ENCODE measurements at regions not wholly inside any gene's neighbourhood (a gene's known extent, or its start where the extent isn't known, plus 50 kb on each side); places are given as distances from the start of the nearest gene placed in this dataset.

DNA sequence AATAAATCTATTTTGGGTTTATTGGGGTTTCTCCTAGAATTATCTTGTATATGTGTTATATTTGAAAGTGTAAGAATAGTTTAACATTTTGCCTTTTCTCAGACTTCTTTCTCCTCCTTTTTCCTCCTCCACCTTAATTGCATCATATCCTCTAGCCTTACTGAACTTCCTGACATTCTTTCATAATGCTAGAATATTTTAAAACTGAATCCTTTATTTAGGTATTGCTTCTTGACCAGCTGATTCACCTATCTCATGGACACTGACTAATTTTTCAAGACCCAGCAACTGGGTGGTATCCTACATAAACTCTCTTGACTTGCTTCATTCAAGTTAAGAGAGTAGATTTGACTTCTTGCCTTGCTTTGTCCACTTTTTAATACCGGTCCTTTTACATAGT, 1508.9 kb downstream of the STIM2 start (continued):
- TF ChIP-seq CREB1 (IDR thresholded peaks at IDR 0.05; ENCODE audit: low read depth), result no peak

DNA sequence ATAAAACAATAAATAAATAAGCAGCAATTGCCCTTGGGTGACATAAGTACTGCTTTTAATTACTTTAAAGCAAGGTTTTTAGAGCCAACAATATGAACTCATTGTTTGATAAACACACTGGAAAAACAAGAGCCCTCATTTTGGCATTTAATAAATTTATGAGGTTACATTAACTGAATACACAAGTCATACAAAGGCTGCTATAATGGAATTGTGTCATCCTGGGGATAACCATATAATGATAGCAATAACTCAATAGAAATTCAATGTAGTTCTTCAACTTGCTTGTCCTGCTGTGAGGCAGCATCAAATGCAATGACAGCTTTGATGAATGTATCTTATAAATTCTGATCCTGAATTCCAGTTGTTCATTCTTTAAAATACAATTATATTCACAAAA, 1512.5 kb downstream of the STIM2 start:
- CTCF ChIA-PET, result no interaction called here
- in situ Hi-C loops (cut with MboI), result no loop called here
- Histone ChIP-seq H3K79me2 (ENCODE audit: control insufficient read depth, insufficient read depth, low read length) (no peaks in the 10 kb centered on the region), H3K4me3 (no peak overlapping the region), H3K4me2 (ENCODE audit: control insufficient read depth, insufficient read depth) (no peak overlapping the region), H3K9me3 (replicated peaks; ENCODE audit: control insufficient read depth, insufficient read depth, low read length) (no peaks in the 10 kb centered on the region), H3K27ac (ENCODE audit: control insufficient read depth, insufficient read depth) (no peak overlapping the region), H2AFZ (ENCODE audit: control insufficient read depth, low read depth, low read length) (no peak overlapping the region), H3K9ac (ENCODE audit: control insufficient read depth, insufficient read depth, low read length) (no peak overlapping the region), H4K20me1 (ENCODE audit: control insufficient read depth, insufficient read depth) (no peaks in the 10 kb centered on the region), H3K27me3 (replicated peaks in 1 of 2; ENCODE audit: control insufficient read depth in 2 of 2, insufficient read depth in 2 of 2, low read length in 1 of 2) (no peaks in the 10 kb centered on the region), H3K4me1 (ENCODE audit: control insufficient read depth, insufficient read depth, low read length) (no peaks in the 10 kb centered on the region), H3K36me3 (ENCODE audit: control insufficient read depth in 2 of 2, insufficient read depth in 2 of 2, low read length in 1 of 2) (no peaks in the 10 kb centered on the region)
- no peak for DNase-seq (ENCODE audit: low read depth, low spot score)
- POLR2A ChIA-PET, result no interaction called here
- RAD21 ChIA-PET (ENCODE audit: unreplicated experiment), result no interaction called here
- no peak for ATAC-seq
- TF ChIP-seq FOXK2 (IDR thresholded peaks at IDR 0.05), result no peak
- TF ChIP-seq, protein P1, sequence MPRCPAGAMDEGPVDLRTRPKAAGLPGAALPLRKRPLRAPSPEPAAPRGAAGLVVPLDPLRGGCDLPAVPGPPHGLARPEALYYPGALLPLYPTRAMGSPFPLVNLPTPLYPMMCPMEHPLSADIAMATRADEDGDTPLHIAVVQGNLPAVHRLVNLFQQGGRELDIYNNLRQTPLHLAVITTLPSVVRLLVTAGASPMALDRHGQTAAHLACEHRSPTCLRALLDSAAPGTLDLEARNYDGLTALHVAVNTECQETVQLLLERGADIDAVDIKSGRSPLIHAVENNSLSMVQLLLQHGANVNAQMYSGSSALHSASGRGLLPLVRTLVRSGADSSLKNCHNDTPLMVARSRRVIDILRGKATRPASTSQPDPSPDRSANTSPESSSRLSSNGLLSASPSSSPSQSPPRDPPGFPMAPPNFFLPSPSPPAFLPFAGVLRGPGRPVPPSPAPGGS (IDR thresholded peaks at IDR 0.05; ENCODE audit: borderline replicate concordance, insufficient read depth, low read depth, low read length, poor library complexity, severe bottlenecking), result no peak
- no peak for TF ChIP-seq E2F4 (IDR thresholded peaks at IDR 0.05; ENCODE audit: low read depth, low read length)
- SMC1A ChIA-PET (ENCODE audit: uncharacterized antibody, unreplicated experiment), result interaction anchor here (1.5 kb wide), 1 partner anchor 11 kb away, joined by 3 read pairs; no protein-coding TSS in a partner anchor
- intact Hi-C loops (cut with micrococcal nuclease; ENCODE audit: unreplicated experiment), result no loop called here
- BruUV-seq (replicated peaks), result no TSS peak
- no peak for FAIRE-seq

DNA sequence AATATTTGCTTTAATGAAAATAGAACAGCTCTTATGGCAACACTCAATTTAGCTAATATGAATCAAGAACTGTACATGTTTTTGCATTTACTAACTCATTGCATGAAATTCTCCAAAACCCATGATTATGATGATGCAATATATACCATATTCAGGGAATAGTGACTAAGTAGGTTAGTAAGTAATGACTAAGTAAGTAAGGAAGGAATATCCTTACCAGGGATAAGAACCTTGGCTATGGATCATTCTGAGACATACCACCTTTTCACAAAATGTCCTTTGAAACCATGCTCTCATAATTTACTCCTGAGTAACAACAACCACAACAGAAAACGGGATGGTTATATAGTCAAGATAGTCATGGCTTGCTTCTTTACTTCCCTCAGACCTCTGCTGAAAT, 1513.0 kb downstream of the STIM2 start:
- Histone ChIP-seq H3K79me2 (ENCODE audit: control insufficient read depth, insufficient read depth, low read length) (no peaks in the 10 kb centered on the region), H3K4me3 (no peak overlapping the region), H3K9ac (ENCODE audit: control insufficient read depth, insufficient read depth, low read length) (no peak overlapping the region), H3K9me3 (replicated peaks; ENCODE audit: control insufficient read depth, insufficient read depth, low read length) (no peaks in the 10 kb centered on the region), H3K4me1 (ENCODE audit: control insufficient read depth, insufficient read depth, low read length) (no peaks in the 10 kb centered on the region), H3K27ac (ENCODE audit: control insufficient read depth, insufficient read depth) (no peak overlapping the region), H3K4me2 (ENCODE audit: control insufficient read depth, insufficient read depth) (no peak overlapping the region), H3K36me3 (ENCODE audit: control insufficient read depth in 2 of 2, insufficient read depth in 2 of 2, low read length in 1 of 2) (no peaks in the 10 kb centered on the region), H3K27me3 (replicated peaks in 1 of 2; ENCODE audit: control insufficient read depth in 2 of 2, insufficient read depth in 2 of 2, low read length in 1 of 2) (no peaks in the 10 kb centered on the region), H4K20me1 (ENCODE audit: control insufficient read depth, insufficient read depth) (no peaks in the 10 kb centered on the region), H2AFZ (ENCODE audit: control insufficient read depth, low read depth, low read length) (no peak overlapping the region)
- 3% methylated on average over 1 of the region's 1 CpG for WGBS (ENCODE audit: insufficient coverage, insufficient replicate concordance, low lambda C conversion rate, missing lambda C conversion rate)
- in situ Hi-C loops (cut with MboI) (no loop called here), intact Hi-C loops (cut with micrococcal nuclease; ENCODE audit: unreplicated experiment) (no loop called here)
- no TSS peak for BruUV-seq (replicated peaks)
- no peak for DNase-seq (ENCODE audit: low read depth, low spot score)
- TF ChIP-seq STAT3 (IDR thresholded peaks at IDR 0.05; ENCODE audit: low read depth, low read length) (no peak), SRF (IDR thresholded peaks at IDR 0.05; ENCODE audit: low read depth in 2 of 2, low read length in 2 of 2) (no peak), WRNIP1 (IDR thresholded peaks at IDR 0.05; ENCODE audit: borderline replicate concordance, low read depth, low read length) (no peak), EGR1 (IDR thresholded peaks at IDR 0.05; ENCODE audit: borderline replicate concordance in 1 of 2, low read depth in 2 of 2, low read length in 2 of 2) (no peak), SREBF1 (IDR thresholded peaks at IDR 0.05; ENCODE audit: low read length) (no peak), CHD1 (IDR thresholded peaks at IDR 0.05; ENCODE audit: low read depth, low read length) (no peak), SP1 (IDR thresholded peaks at IDR 0.05; ENCODE audit: low read depth, low read length) (no peak), CHD2 (IDR thresholded peaks at IDR 0.05; ENCODE audit: borderline replicate concordance, low read depth, low read length) (no peak), PAX8 (IDR thresholded peaks at IDR 0.05) (no peak), MEF2B (IDR thresholded peaks at IDR 0.05; ENCODE audit: partially characterized antibody, poor library complexity, severe bottlenecking) (no peak), ATF7 (IDR thresholded peaks at IDR 0.05; ENCODE audit: low read depth) (no peak), MTA3 (IDR thresholded peaks at IDR 0.05; ENCODE audit: borderline replicate concordance, low read length) (no peak)
- ChIA-PET RAD21 (ENCODE audit: unreplicated experiment) (no interaction called here), CTCF (no interaction called here), SMC1A (ENCODE audit: uncharacterized antibody, unreplicated experiment) (interaction anchor here (1.5 kb wide), 1 partner anchor 11 kb away, joined by 3 read pairs; no protein-coding TSS in a partner anchor), POLR2A (no interaction called here)
- ATAC-seq, result no peak
- no peak for FAIRE-seq

All from GM12878 (cell line).